AG04450 (cell line): ENCODE measurements at regions not wholly inside any gene's neighbourhood (a gene's known extent, or its start where the extent isn't known, plus 50 kb on each side); places are given as distances from the start of the nearest gene placed in this dataset.

Experiments
- CTCF ChIA-PET: fragments of 300-600, 350-600 bp; formaldehyde crosslinking; extraction: SDS; loops from one replicate; lab custom pipeline; 2022; ENCODE audit warnings: antibody characterized with exemption, inconsistent platforms; lab: Charles Lee
- POLR2A ChIA-PET: fragments of 350-600 bp; formaldehyde crosslinking; extraction: SDS; loops from one replicate; lab custom pipeline; 2021; ENCODE audit warnings: antibody characterized with exemption, inconsistent platforms; lab: Yijun Ruan, JAX
- DNase-seq: peaks from one replicate; pipeline ENCODE4 v3.0.0-alpha.2; 2011; ENCODE audit warnings: low read depth, low spot score
- H3K27ac ChIP-seq: one replicate; pipeline ENCODE4 v1.5.1; 2012; ENCODE audit warnings: low read depth, low read length, control low read depth
- H3K27me3 ChIP-seq: one replicate; pipeline ENCODE4 v1.6.0; 2012; ENCODE audit warnings: low read length; ENCODE audit not compliant: control insufficient read depth, insufficient read depth
- H3K4me3 ChIP-seq: 2 replicates; pipeline ENCODE4 v1.5.1; 2011; ENCODE audit warnings: mild to moderate bottlenecking, low read depth, low read length, control low read depth
- H3K9me3 ChIP-seq: 2 replicates; pipeline ENCODE4 v1.5.1; 2012; ENCODE audit warnings: low read length; ENCODE audit not compliant: control insufficient read depth, insufficient read depth
- TF ChIP-seq, protein P1 (sequence below): IDR thresholded peaks from 2 replicates; pipeline ENCODE4 v1.5.1; 2011; ENCODE audit warnings: low read depth, low read length, control low read depth, inconsistent platforms

DNA sequence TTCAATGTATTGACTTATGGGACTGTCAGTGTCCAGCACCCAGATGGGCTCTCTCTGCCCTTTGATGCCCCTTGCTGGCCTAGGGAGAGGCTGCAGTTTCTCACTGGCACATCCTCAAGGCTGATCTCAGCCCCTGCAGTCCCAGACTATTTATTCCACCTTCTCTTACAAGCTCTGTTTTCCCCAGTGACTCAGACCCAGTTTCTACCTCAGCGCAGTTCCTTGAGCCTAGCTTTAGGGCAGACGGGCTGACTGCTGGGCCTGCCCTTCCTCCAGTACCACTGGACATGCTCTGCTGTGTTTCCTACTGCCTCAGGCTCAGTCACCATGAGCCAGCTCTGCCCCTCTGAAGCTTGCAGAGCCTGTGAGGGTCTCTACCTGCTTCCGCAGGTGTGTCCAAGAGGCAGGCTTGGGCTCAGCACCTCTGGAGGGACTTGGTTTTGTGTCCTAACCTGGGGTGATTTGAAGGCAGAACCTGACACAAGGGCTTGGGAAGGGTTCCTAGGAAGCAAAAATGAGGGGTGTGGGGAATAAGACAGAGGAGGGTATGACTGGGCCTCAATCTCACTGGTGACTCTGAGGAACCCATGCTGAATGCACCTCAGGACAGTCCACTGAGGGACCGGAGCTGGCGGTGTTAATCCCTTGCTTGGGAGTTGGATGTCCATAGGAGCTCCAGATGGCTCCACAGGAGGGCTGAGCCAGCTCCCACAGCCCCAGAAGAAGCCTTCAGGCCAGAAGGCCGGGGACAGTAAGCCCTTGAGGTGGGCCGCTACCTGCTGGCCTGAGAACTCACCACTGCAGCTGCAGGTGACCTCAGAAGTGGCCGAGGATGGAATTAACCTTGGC, 689.9 kb downstream of the MATN1 start:
- no peaks in the 10 kb centered on the region for H3K9me3 ChIP-seq
- H3K27me3 ChIP-seq = peaks cover 5% of the 10 kb centered on the region
- no peak for DNase-seq
- ChIA-PET CTCF (no interaction called here), POLR2A (no interaction called here)
- no peak overlapping the region for H3K4me3 ChIP-seq
- no peak overlapping the region for H3K27ac ChIP-seq
- TF ChIP-seq, protein P1, sequence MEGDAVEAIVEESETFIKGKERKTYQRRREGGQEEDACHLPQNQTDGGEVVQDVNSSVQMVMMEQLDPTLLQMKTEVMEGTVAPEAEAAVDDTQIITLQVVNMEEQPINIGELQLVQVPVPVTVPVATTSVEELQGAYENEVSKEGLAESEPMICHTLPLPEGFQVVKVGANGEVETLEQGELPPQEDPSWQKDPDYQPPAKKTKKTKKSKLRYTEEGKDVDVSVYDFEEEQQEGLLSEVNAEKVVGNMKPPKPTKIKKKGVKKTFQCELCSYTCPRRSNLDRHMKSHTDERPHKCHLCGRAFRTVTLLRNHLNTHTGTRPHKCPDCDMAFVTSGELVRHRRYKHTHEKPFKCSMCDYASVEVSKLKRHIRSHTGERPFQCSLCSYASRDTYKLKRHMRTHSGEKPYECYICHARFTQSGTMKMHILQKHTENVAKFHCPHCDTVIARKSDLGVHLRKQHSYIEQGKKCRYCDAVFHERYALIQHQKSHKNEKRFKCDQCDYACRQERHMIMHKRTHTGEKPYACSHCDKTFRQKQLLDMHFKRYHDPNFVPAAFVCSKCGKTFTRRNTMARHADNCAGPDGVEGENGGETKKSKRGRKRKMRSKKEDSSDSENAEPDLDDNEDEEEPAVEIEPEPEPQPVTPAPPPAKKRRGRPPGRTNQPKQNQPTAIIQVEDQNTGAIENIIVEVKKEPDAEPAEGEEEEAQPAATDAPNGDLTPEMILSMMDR = no peak

DNA sequence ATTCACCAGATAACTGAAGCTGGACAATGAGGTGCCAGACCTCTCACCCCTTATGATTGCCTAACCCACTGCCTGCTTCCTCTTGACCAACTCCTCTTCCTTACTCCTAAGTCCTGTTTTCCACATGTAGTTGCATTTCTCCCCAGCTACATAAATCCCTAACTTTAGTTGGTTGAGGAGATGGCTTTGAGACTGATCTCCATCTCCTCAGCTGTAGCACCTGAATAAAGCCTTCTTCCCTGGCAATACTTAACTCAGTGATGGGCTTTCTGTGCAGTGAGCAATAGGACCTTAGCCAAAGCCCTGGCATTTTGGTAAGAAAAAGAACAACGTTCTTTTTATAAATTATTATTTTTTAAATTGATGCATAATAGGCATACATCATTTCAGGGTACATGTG, 691.1 kb downstream of the MATN1 start:
- no peaks in the 10 kb centered on the region for H3K9me3 ChIP-seq
- DNase-seq = no peak
- no peak overlapping the region for H3K4me3 ChIP-seq
- H3K27me3 ChIP-seq = peaks cover 5% of the 10 kb centered on the region
- POLR2A ChIA-PET = no interaction called here
- H3K27ac ChIP-seq = no peak overlapping the region
- CTCF ChIA-PET = no interaction called here
- TF ChIP-seq, protein P1 = no peak

DNA sequence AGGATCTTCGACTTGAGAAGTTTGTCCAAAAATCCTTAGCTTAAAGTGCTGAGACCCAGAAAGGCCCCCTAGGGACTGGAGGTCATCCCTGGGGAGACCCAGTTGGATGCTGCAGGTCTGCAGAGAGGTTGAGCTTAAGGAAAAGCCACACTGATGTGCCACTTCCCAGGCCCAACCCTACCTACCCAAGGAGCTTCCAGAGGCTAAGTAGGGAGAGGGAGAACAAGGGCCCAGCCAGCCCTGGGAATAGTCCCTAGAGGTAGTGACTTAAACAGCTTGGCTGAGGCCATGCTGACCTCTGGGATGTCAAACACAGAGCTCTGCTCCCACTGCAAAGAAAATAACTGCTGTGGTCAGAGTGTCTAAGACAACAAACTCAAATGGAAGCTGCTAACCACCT, 693.7 kb downstream of the MATN1 start:
- Histone ChIP-seq H3K9me3 (no peaks in the 10 kb centered on the region), H3K4me3 (no peak overlapping the region), H3K27me3 (peaks cover 5% of the 10 kb centered on the region), H3K27ac (no peak overlapping the region)
- TF ChIP-seq, protein P1 = no peak
- ChIA-PET POLR2A (no interaction called here), CTCF (no interaction called here)
- DNase-seq = no peak

DNA sequence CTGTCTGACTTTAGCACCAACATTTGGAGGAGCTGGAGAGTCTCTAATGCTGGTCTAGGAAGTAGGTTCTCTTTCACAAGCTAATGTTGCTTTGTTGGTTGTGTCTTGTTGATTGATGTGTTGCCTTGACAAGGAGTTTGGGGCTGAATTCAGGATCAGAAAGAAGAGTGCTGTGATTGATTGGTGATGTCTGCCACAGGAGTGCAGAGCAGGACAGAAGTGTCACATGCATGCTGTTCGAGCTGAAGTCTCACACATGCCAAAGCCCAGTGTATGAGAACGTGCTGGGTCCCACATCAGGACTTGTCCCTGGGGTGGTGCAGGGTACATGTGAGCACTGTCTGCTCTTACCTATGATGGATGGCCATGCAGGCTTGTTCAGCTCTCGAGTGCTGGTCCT, 694.4 kb downstream of the MATN1 start:
- ChIA-PET POLR2A (no interaction called here), CTCF (no interaction called here)
- TF ChIP-seq, protein P1 = no peak
- H3K4me3 ChIP-seq = no peak overlapping the region
- no peak overlapping the region for H3K27ac ChIP-seq
- H3K9me3 ChIP-seq = no peaks in the 10 kb centered on the region
- DNase-seq = no peak
- peaks cover 2% of the 10 kb centered on the region for H3K27me3 ChIP-seq

DNA sequence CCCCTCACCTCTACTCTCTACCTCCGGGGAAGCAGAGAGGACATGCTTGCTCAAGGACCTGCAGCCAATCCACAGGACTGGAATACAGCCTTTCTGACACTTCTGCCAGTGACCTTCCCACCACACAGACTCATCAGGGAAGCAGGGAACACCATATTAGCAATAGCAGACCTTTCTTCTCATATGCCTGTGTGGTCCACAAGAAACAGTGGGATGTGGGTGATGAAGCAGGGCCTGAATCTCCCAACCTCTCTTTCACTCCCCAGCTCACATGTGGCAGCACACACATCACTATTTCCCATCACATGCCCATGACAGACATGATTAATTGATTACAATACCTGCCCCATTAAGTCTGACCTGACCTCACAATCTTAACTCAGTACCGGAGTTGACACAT, 695.1 kb downstream of the MATN1 start:
- CTCF ChIA-PET = no interaction called here

More for the DNA sequence above, 695.1 kb downstream of the MATN1 start:
- TF ChIP-seq, protein P1 = no peak
- no peak for DNase-seq
- Histone ChIP-seq H3K27ac (no peak overlapping the region), H3K27me3 (peaks cover 2% of the 10 kb centered on the region), H3K4me3 (no peak overlapping the region), H3K9me3 (no peaks in the 10 kb centered on the region)
- POLR2A ChIA-PET = no interaction called here
